Stimulated activated CD4-positive, alpha-beta T cell treated with anti-CD3 and anti-CD28 coated beads, Interleukin-12 subunit alpha, Interleukin-12 subunit beta, amount 100 ng/mL, for 24 hours (primary cell): ENCODE measurements at regions not wholly inside any gene's neighbourhood (a gene's known extent, or its start where the extent isn't known, plus 50 kb on each side); places are given as distances from the start of the nearest gene placed in this dataset.

Source experiments
- DNase-seq, 2 experiments: peaks; one replicate each; pipeline ENCODE4 v3.0.0-alpha.2; 2020; ENCODE audit warnings: low read depth in 2 of 2

GRCh38 chr10:1882180-1882579, 144.9 kb upstream of the ADARB2 start:
- DNase-seq: no peak

DNA sequence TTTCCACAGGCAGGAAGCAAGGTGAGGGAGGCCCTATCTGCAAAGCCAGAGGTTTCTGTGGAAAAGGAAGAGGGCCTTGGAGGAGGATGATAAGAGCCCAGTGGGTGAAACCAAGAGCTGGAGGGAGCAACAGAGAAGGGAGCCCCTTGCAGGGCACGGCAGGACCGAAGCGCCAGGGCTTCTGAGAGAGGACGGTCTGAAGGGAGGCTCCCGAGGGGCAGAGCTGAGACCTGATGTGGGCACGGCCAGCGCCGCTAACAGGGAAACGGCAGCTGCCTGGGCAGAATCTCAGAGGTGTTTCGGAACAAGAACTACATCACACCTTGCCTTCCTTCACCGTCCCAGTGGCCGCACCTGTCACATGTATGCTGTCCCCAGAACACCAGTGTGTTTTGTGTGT, 144.3 kb upstream of the ADARB2 start:
- DNase-seq: no peak

- DNase-seq: no peak
Observed at GRCh38 chr10:1874533-1874932, 137.2 kb upstream of the ADARB2 start.

- DNase-seq: no peak
Observed at GRCh38 chr10:1873661-1874315, 136.5 kb upstream of the ADARB2 start.

GRCh38 chr10:1872151-1872726, 134.9 kb upstream of the ADARB2 start:
- DNase-seq: no peak

GRCh38 chr10:1870491-1870890, 133.2 kb upstream of the ADARB2 start:
- DNase-seq: no peak

GRCh38 chr10:1869861-1870260, 132.5 kb upstream of the ADARB2 start:
- no peak for DNase-seq

- no peak for DNase-seq
Observed at GRCh38 chr10:1860351-1860750, 123.0 kb upstream of the ADARB2 start.

- DNase-seq: no peak
Observed at GRCh38 chr10:1858547-1858946, 121.2 kb upstream of the ADARB2 start.

- DNase-seq: no peak
Observed at GRCh38 chr10:1858048-1858447, 120.7 kb upstream of the ADARB2 start.

- no peak for DNase-seq
Observed at GRCh38 chr10:1855911-1856310, 118.6 kb upstream of the ADARB2 start.

DNA sequence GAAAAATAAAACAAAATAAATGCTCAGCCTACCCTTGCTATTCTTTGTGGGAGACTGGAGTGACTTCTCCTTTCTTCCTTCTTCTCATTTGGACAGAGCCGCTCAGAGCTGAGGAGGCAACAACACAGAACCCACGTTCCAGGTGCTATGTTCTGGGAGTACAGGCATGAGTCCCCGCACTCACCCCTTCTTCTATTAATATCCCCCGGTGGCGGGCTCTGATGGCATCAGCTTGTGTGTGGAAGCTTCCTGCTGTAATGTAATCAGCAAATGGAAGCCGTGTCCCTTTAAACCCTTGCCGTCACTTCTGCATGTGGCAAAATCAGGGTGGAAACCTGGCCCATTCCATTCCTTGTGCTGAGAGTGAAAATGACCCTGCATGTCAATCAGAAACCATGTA, 116.9 kb upstream of the ADARB2 start:
- no peak for DNase-seq

- DNase-seq: no peak
Observed at GRCh38 chr10:1853801-1854200, 116.5 kb upstream of the ADARB2 start.

DNA sequence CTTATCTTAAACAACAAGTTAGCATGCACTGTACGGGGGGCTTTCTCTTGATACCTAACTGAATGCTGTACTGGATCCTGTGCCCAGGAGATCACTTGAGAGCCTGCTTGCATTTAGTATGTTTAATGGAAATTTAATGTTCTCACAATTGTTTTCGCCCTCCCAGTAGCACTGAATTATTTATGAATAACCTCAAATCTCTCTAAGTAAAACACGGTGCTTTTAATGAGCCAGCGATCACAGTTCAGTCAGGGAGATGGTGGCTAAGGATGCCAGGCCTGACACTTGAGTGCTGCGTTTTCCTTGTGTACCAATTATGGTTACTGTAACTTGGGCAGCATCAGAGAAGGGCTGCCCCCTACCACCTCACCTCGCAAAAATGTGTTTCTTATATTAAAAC, 115.5 kb upstream of the ADARB2 start:
- DNase-seq: no peak

DNA sequence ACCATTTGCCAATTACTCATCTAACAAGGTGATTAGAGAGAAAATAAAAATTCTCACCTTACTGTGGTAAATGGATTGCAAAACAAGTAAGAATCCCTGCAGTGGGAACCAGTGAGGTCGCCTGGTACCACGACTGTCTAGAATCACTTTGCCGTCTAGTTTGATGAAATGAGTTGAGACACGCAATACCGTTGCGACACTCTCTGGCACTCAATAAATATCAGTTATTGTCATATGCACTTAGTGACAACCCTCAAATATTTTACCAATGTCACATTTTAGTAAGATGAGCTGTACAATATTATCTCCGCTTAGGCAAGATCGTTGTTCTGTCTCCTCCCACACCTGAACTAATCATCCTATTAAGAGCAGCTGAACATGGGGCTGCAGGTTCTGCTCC, 114.4 kb upstream of the ADARB2 start:
- no peak for DNase-seq

- DNase-seq: no peak
Observed at GRCh38 chr10:1850971-1851527, 113.7 kb upstream of the ADARB2 start.

- DNase-seq: no peak
Observed at GRCh38 chr10:1847361-1847760, 110.0 kb upstream of the ADARB2 start.

DNA sequence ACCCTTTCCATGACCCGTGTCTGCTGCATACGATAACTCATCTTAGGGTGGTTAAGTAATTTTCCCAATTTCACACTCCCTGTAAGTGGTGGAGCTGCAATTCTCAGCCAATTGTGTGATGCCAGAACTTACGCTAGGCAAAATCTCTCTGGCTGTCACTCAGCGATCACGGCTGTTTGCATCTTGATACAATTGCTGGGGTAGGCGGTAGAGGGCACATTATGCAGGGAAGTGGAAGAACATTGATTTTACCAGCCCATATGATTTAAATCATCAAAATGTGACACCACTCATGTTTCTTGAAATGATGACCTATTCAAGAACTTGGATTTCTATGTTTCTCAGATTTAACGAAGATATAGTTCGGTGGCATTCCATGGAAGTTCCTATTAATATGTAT, 108.7 kb upstream of the ADARB2 start:
- DNase-seq: no peak

DNA sequence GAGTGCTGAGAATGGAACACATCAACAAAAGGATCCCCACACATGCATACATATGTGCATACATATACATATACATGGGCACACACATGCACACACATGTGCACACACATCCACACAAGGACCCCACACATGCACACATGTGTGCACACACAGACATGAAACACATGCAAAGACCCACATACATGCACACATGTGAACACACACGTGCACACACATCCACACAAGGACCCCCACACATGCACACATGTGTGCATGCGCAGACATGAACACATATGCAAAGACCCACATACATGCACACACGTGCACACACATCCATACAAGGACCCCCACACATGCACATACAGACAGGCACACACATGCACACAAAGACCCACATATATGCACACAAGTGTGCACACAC, 104.4 kb upstream of the ADARB2 start:
- no peak for DNase-seq

GRCh38 chr10:1829712-1830111, 92.4 kb upstream of the ADARB2 start:
- DNase-seq: no peak

DNA sequence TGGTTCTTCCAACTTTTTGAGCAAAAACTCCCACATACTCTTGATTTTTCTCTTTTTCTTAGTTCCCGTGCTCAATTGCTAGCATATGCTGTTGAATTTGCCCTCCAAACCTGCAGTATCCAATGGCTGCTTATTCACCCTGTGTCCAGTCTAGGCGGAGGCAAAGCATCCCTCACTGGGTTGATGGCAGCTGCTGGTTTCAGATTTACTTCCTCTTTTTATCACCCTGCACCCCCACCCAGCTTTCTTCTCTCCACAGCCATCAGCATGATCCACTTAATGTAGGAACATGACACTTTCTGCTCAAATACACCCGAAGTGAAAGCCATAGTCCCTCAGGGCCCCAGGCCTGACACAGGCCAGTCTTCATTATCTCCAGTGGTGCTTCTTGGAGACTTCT, 87.6 kb upstream of the ADARB2 start:
- DNase-seq: no peak

- DNase-seq: no peak
Observed at GRCh38 chr10:1814556-1814955, 77.2 kb upstream of the ADARB2 start.

- no peak for DNase-seq
Observed at GRCh38 chr10:1809139-1809741, 71.9 kb upstream of the ADARB2 start.
